HG03439 (cell line): ENCODE measurements at regions not wholly inside any gene's neighbourhood (a gene's known extent, or its start where the extent isn't known, plus 50 kb on each side); places are given as distances from the start of the nearest gene placed in this dataset.
"Not testable (repeated sequence)": the region's sequence is repeated elsewhere in the genome, so short reads cannot be mapped to it uniquely, and the experiment has no call there.

Source experiments
- ATAC-seq: cut with Tn5 transposase; IDR thresholded peaks from one replicate; pipeline ENCODE4 v1.9.1; 2021; ENCODE audit warnings: mild to moderate bottlenecking, moderate library complexity; ENCODE audit not compliant: unreplicated experiment

- ATAC-seq: not testable (repeated sequence)
Measured at GRCh38 chr2:156254637-156255067, 77.9 kb downstream of the NR4A2 start.

DNA sequence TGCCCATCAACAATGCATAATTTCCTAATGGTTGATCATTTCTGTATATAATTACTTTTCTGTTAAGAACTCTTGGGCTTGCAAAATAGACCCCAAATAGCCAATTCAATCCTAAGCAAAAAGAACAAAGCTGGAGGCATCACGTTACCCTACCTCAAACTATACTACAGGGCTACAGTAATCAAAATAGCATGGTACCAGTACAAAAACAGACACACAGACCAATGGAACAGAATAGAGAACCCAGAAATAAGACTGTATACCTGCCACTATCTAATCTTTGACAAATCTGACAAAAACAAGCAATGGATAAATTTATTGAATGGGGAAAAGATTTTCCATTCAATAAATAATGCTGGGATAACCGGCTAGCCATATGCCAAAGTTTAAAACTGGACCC, 78.8 kb downstream of the NR4A2 start:
- no peak for ATAC-seq

- no peak for ATAC-seq
Measured at GRCh38 chr2:156242874-156243273, 89.6 kb downstream of the NR4A2 start.

- ATAC-seq: no peak
Measured at GRCh38 chr2:156237558-156237957, 95.0 kb downstream of the NR4A2 start.

DNA sequence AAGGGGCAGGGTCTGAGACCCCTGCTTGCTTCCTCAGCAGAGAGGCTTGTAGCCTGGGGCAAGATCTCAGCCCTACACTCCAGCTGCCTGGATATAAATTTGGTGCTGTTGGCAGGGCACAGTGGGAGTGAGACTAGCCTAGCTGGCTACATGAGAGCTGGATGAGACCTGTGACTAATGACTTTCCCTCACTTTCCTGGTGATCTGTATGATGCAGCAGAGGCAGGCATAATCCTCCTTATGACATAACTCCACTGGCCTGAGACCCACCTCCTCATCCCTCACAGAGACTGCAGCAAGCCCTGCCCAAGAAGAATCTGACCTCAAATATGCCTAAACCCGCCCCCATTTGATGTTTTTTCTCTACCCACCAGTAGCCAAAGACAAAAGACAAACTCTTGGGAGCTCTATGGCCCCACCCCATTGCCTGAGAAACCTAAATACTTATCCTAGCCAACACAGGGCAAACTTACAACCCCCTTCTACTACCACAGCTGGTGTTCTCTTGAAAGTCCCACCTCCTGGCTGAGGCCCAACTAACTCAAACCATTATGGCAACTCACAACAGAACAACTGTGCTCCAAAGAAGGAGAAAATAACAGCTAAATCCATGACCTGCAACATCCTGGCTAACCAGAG, 102.7 kb downstream of the NR4A2 start:
- ATAC-seq: no peak

GRCh38 chr2:156223328-156223727, 109.2 kb downstream of the NR4A2 start:
- ATAC-seq: not testable (repeated sequence)

DNA sequence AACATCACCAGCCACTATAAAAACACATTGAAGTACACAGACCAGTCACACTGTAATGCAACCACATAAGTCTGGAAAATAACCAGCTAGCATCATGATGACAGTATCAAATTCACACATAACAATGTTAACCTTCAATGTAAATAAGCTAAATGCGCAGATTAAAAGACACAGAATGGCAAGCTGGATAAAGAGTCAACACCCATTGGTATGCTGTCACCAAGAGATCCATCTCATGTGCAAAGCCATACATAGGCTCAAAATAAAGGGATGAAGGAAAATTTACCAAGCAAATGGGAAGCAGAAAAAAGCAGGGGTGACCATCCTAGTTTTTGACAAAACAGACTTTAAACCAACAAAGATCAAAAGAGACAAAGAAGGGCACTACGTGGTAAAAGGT, 110.8 kb downstream of the NR4A2 start:
- ATAC-seq: no peak

DNA sequence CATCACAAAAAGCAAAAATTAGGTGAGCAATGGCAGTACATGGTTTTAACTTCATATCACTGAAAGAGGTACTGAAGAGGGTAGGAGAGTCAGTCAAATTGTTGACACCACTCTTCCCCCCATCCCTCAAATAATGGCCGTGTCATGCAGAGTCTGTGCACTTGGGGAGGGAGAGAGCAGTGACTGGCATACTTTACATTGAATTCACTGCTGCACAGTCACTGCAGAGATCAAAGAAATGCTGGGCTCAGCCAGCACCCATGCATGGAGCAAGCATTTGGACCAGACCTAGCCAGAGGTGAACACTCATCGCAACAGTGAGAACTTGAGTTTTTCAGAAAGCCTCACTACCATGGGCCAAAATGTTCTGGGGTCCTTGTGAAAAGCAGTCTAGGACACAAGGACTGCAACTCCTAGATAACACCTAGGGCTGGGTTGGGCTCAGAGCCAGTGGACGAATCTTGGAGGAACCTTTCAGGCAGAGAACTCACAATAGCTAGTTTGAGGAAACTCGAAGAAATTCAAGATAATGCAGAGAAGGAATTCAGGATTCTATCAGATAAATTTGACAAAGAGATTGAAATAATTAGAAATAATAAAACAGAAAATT, 112.9 kb downstream of the NR4A2 start:
- ATAC-seq: no peak

DNA sequence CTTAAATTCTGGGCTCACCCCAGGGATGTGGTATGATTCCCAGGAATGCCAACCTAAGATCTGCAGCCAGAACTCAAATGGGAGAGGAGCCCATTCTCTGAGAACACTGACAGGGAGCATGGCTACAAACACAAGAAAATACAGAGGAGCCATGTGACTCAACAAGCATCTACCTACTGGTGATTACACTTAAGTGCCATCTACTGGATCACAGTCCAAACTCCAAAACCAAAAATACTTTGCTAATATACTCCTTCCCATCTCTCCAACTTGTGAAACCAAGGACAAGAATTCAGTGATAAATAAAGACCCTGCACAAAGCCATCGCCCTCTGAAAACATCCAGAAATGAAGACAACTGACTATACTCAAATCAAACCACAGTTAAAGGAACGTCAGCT, 116.9 kb downstream of the NR4A2 start:
- no peak for ATAC-seq

GRCh38 chr2:156211318-156211717, 121.2 kb downstream of the NR4A2 start:
- ATAC-seq: no peak

DNA sequence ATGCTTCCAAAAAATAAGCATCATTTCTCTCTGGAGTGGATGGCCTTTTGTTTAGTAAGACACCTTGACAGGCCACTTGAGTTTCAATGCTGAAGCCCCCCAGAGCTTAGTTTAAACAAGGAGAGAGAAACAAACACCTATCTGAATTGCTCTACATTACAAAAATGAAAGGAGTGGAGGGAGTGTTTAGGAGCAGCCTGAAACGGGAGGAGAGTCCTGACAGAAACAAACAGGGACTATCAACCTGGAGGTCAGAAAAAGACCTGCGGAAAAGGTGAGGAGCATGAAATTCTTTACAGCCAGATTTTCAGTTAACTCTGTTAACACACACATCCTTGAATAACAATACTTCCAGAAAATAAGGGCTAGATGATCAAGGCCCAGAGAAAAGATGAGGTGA, 126.2 kb downstream of the NR4A2 start:
- no peak for ATAC-seq

GRCh38 chr2:156199588-156199987, 132.9 kb downstream of the NR4A2 start:
- no peak for ATAC-seq

DNA sequence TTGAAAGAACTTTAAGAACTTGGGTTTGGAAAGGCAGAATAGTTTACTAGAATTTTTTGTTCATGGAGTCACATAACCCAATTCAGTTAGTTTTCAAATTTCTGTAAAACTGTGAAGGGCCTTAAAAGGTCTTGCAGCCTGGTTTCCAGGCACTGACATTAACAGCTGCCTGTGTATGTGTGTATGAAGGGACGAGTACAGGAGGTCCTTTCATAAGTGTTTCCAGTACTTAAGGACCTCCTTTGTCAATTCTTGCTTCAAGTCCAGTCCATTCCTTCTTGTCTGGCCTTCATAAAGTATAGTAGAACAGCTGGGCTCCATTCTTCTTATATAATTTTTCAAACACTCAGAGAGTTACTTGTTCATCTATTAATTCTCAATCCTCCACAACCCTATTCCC, 136.5 kb downstream of the NR4A2 start:
- no peak for ATAC-seq

DNA sequence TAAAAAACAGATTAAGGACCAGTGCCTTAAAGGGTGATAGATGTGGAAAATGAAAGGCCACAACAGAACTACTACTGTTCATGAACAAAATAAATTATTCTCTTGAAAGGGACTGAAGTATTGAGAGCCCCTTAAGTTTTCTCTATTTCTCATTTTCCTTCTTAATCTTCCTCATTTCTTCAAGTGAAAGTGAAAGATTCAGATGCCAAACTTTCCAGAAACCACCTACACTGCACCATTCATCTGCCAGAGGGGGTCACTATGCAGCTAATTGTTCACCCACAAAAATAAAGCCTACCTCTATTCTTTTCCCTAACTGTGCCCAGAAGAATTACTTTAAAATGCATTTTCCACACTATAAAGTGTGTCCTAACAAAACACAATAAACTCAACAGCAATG, 140.1 kb downstream of the NR4A2 start:
- no peak for ATAC-seq

DNA sequence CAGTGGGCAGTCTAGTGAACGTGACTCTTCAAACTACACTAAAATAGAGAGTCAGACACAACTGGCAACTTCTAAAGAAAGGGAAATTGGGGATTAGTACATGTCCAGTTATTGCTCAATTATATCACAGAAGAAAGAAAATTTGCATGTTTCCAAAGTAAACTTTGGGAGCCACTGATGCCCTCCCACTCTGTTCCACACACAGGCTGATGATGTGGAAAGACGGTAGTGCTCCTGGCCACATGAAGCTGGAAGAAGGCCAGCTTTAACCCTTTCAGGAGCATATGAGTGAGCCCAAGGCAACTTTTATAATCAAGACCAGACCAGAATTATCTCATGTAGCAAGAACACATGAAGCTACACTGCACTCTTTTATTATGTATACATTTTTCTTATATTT, 141.0 kb downstream of the NR4A2 start:
- no peak for ATAC-seq

- no peak for ATAC-seq
Measured at GRCh38 chr2:156190517-156190916, 142.0 kb downstream of the NR4A2 start.

GRCh38 chr2:156189584-156189983, 142.9 kb downstream of the NR4A2 start:
- no peak for ATAC-seq

DNA sequence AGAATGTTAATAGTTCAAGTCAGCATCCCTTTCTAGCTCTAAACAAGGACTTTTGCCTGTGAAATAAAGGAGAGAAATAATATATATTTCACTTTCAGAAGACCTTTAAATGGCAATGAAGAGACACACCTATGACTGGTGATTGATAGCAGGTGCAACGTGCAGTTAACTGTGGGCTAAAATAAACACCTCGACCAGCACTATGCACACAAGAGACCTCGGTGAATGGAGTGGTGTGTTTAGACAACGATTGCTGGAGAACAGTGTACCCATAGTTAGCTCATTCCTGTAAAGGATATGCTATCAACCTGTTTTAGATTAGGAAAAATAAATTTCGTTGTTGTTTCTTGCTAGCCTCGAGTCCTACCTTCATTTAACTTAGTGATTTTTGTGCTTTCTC, 143.4 kb downstream of the NR4A2 start:
- ATAC-seq: no peak

DNA sequence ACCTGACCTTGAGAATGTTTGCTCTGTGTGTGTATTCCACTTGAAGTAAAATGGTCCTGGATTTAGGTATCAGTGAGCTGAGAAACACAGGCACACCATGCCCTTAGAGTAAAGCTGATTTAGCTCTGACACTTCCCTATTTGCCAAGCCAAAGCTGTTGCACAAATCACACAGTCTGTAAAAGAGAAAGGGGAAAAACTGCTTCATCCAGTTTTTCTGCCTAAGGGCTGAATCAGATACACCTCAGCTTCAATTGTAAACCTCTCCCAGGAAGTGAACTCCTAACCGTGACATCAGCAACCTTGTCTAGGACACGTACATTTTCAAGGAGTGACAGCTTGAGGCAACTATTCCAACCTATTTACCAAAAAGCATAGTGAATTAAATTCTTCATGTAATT, 150.4 kb downstream of the NR4A2 start:
- no peak for ATAC-seq

- ATAC-seq: no peak
Measured at GRCh38 chr2:156181208-156181607, 151.3 kb downstream of the NR4A2 start.

DNA sequence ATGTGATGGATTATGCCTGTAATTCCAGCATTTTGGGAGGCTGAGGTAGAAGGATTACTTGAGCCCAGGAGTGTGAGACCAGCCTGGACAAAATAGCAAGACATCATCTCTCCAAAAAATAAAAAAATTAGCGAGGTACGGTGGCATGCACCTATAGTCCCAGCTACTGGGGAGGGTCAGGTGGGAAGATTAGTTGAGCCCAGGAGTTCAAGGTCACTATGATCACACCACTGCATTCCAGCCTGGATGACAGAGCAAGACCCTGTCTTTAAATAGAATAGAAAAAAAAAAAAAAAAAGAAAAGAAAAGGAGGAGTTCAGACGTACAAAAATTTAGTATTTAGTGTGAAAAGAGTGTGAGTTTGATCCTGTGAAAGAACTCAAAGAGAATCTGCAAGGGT, 154.9 kb downstream of the NR4A2 start:
- ATAC-seq: no peak

- no peak for ATAC-seq
Measured at GRCh38 chr2:156175946-156176345, 156.6 kb downstream of the NR4A2 start.

GRCh38 chr2:156170929-156171328, 161.6 kb downstream of the NR4A2 start:
- no peak for ATAC-seq
